ENCODE measurements at regions not wholly inside any gene's neighbourhood (a gene's known extent, or its start where the extent isn't known, plus 50 kb on each side); places are given as distances from the start of the nearest gene placed in this dataset.
"Not testable (repeated sequence)": the region's sequence is repeated elsewhere in the genome, so short reads cannot be mapped to it uniquely, and the experiment has no call there.

GRCh38 chr4:179361978-179362486 lies 1919.8 kb upstream of the AGA start:
- DNase-seq: no peak

GRCh38 chr4:179365932-179366331 lies 1923.7 kb upstream of the AGA start:
- not testable (repeated sequence) for DNase-seq

GRCh38 chr4:179372242-179372641 lies 1930.0 kb upstream of the AGA start:
- no peak for DNase-seq

- no peak for DNase-seq
Observed at GRCh38 chr4:179372746-179373145, 1930.5 kb upstream of the AGA start.

GRCh38 chr4:179378847-179379246 lies 1936.6 kb upstream of the AGA start:
- not testable (repeated sequence) for DNase-seq

- DNase-seq: no peak
Observed at GRCh38 chr4:179392787-179393186, 1950.5 kb upstream of the AGA start.

- DNase-seq: no peak
Observed at GRCh38 chr4:179398414-179398813, 1956.2 kb upstream of the AGA start.

GRCh38 chr4:179399054-179399782 lies 1957.0 kb upstream of the AGA start:
- no peak for DNase-seq

GRCh38 chr4:179415037-179415846 lies 1973.0 kb upstream of the AGA start:
- DNase-seq: no peak

GRCh38 chr4:179415847-179416223 lies 1973.6 kb upstream of the AGA start:
- DNase-seq: no peak

- no peak for DNase-seq
Observed at GRCh38 chr4:179417357-179417756, 1975.1 kb upstream of the AGA start.

- DNase-seq: no peak
Observed at GRCh38 chr4:179437962-179438361, 1995.7 kb upstream of the AGA start.

- no peak for DNase-seq
Observed at GRCh38 chr4:179441596-179441995, 1999.4 kb upstream of the AGA start.

- DNase-seq: no peak
Observed at GRCh38 chr4:179447308-179447707, 2005.1 kb upstream of the AGA start.

- DNase-seq: no peak
Observed at GRCh38 chr4:179465131-179465797, 2023.0 kb upstream of the AGA start.

GRCh38 chr4:179467878-179468277 lies 2025.6 kb upstream of the AGA start:
- no peak for DNase-seq

- DNase-seq: no peak
Observed at GRCh38 chr4:179472164-179472563, 2029.9 kb upstream of the AGA start.

GRCh38 chr4:179478608-179479007 lies 2036.4 kb upstream of the AGA start:
- DNase-seq: no peak

GRCh38 chr4:179485781-179486180 lies 2043.5 kb upstream of the AGA start:
- no peak for DNase-seq

GRCh38 chr4:179486570-179487335 lies 2044.5 kb upstream of the AGA start:
- no peak for DNase-seq

GRCh38 chr4:179492260-179493080 lies 2050.2 kb upstream of the AGA start:
- no peak for DNase-seq

GRCh38 chr4:179503976-179504375 lies 2061.7 kb upstream of the AGA start:
- DNase-seq: no peak

Measured in CD4-positive, alpha-beta T cell treated with Interleukin-4 for 1 hour (primary cell).